Activated effector memory CD4-positive, alpha-beta T cell treated with anti-CD3 and anti-CD28 coated beads, Interleukin-2, amount 50 U/mL, for 16 hours (primary cell): ENCODE measurements at regions not wholly inside any gene's neighbourhood (a gene's known extent, or its start where the extent isn't known, plus 50 kb on each side); places are given as distances from the start of the nearest gene placed in this dataset.
"Not testable (repeated sequence)": the region's sequence is repeated elsewhere in the genome, so short reads cannot be mapped to it uniquely, and the experiment has no call there.

Experiments
- DNase-seq: peaks from one replicate; pipeline ENCODE4 v3.0.0-alpha.2; 2020

GRCh38 chr13:106087201-106087600 lies 448.3 kb downstream of the EFNB2 start:
- no peak for DNase-seq

DNA sequence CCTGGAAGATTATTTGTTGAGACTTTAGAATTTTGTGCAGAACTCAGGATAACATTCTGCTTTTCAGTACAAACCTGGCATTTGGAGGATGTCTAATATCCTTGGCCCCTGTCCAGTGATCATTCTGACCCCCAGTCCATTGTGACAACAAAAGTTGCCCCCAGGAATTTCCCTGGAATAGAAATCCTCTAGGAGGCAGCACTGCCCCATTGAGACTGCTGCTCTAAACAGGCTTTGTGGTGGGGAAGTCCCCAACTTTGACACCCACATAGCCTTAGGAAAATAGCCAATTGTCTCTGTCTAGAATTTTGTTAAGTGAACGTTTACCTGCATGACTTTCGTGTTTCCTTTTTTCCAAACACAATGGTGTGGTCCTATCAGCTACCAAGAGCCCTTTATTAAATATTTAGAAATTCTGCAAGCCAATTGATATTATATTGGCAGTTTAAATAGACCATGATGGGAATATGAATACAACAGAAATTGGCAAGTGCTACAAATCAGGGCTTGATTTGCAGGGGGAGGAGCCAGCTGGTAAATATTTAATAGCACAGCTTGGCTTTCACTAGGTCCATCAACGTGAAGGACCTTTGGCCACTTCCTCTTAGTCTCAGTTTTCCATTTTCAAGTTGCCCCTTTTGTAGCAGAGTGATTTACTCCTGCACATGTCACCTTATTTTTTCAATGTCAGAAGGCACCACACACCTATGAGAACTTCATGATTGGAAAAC lies 451.7 kb downstream of the EFNB2 start:
- DNase-seq: no peak

GRCh38 chr13:106081221-106081620 lies 454.2 kb downstream of the EFNB2 start:
- not testable (repeated sequence) for DNase-seq

- DNase-seq: no peak
Measured at GRCh38 chr13:106078191-106078590, 457.3 kb downstream of the EFNB2 start.

DNA sequence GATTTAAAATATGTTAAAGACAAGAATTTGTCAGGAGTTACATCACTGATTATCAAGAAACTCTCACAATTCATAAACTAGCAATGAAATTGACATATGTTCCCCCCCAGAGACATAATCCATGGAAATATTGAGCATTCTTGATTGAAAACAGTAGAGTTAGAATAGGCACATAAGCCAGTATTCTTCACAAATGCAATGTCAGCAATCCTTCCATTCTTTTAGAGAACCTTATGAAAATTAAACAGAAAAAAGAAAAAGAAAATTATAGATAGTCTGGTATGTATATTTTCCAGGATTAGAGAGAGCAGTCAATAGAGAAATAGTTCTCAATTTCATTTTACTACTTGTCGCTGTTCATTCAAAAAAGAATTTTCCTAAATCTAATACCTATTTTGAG lies 458.4 kb downstream of the EFNB2 start:
- DNase-seq: no peak

DNA sequence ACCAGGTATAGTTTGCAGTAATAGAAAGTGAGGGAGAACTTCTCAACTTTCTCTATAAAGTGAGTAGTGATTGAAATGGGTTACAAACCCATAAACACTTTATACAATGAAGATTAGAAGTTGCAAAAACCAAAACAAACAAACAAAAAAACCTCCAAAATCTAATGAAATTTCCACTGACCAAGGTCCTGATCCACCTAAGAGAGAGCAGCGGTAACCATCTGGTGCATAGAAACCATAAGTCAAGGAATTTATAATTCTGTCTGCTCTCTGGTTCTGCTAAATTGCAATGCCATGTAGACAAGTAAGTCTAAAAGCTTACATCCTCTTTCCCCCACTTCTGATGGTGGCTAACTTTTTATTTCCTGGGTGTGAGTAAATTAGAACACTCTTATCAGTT lies 463.4 kb downstream of the EFNB2 start:
- DNase-seq: no peak

DNA sequence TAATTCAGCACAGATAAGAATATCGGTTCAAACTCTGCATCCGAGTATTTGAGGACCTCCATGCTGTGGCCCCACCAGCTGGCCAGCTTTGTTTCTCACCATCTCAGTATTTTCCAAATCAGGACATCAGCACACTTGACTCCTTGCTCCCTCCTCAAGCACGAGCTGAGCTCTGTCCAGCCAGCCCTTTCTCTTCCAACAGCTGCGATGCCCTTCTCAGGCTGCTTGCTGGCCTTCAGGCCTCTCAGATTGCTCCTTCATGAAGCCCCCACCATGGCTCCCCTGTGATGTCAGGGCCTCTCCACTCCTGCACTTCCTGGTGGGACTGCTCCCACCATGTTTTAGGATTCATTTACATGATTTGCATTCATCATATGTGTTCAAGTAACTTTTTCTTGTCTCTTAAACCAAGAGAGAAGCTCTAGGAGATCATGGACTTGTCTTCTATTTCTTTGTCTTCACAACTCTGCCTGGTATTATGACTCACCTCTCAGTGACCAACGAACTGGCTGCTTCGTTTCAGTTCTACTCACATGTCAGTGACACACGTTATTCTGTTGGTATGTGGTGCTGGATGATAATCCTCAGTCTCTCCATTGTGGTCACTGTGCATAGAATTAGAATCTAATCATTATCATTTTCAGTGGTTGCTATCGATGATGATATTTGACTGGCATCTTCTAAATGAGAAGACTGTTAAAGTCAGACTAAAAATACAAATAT lies 471.7 kb downstream of the EFNB2 start:
- no peak for DNase-seq

DNA sequence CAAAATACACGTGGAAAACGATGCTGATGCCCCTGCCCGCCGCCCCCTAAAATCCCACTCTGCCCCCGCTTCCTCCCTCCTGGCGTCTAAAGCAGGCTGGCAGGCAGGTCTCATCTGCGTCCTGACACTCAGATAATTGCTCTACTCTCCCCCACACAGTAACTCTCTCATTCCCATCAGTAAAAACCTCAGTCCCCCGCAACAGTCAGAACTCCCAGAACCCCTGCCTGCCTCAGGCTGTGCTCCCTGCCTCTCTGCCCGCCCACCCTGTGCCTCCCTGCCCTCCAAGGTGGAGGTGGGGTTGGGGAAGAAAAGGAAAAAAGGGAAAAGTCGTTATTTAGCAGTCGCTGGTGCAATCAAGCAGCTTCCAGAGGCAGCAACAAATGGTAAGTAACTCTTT lies 473.7 kb downstream of the EFNB2 start:
- no peak for DNase-seq

DNA sequence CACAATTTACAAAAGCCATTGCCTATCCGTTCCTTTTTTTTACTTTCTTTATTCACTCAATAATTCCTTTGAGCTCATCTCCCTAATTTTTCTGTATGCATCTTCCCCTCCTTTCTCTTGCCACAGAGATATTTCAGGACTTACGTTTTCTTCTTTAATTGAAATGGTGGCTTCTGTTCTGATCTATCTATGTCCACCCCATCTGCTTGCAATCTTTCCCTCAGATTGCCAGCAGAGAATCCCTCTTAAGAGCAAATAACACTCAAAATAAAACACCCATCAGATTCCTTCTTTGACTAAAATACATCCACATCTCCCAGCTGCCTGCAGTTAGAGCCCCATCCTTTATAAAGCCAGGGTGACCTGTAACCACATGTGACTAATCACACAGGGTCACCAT lies 478.6 kb downstream of the EFNB2 start:
- DNase-seq: no peak

DNA sequence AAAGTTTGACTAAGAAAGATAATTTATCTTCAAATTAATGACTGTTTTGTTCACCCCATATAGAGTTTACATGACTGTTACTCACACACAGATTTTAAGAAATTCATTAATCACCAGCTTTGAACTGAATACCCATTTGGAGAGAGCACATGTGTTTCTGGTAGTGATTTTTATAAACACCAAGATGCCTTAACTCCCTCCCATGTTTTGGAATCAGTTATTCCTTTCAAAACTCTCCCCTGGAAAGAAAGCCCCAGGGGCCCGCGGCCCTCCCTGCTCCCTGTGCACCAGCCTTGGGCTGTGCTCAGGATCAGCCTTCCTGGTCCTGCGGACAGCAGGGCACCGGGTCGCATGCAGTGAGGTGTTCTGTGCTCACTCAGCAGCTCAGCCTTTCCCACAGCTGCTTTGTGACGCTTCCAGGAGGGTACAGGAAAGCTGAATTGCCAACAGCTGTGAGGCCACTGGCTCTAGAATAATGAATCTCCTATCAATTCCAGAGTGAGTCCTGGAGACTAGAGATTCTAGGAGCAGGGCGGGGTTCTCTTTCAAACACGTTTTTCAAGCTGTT lies 483.2 kb downstream of the EFNB2 start:
- DNase-seq: no peak

DNA sequence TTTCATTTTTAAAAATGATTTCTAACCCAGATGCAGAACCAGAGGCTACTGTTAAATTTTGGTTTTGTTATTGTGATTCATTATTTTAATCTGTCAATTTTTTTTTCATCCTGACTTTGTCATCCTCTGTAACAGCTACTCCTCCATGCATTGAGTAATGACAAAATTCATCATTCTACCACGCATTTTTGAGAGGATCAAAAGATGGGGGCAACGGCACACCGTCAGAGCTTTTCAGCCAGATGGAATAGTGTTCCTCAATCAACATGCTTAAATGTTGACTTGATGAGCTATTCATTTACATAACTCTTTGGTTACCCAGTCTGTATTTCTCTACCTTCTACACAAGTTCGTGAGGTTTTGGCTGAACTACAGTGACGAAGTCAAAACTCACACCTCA lies 486.3 kb downstream of the EFNB2 start:
- DNase-seq: no peak

- DNase-seq: no peak
Measured at GRCh38 chr13:106048386-106048785, 487.1 kb downstream of the EFNB2 start.

DNA sequence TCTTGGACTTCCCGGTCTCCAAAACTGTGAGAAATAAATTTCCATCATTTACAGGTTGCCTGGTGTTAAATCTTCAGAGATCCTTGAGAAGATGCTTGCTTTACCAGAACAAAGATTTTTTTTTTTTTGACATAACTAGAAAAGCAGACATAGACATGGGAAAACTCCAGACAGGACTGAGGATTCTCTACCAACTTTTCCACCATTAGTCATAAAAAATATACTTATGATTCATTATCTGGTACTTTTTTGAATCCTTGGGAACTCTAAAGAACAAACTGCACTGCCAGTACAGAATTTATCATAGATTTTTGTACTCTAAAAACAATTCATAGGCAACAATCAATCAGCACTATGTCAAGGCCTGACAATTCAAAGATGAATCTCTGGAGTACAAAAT lies 487.6 kb downstream of the EFNB2 start:
- no peak for DNase-seq

DNA sequence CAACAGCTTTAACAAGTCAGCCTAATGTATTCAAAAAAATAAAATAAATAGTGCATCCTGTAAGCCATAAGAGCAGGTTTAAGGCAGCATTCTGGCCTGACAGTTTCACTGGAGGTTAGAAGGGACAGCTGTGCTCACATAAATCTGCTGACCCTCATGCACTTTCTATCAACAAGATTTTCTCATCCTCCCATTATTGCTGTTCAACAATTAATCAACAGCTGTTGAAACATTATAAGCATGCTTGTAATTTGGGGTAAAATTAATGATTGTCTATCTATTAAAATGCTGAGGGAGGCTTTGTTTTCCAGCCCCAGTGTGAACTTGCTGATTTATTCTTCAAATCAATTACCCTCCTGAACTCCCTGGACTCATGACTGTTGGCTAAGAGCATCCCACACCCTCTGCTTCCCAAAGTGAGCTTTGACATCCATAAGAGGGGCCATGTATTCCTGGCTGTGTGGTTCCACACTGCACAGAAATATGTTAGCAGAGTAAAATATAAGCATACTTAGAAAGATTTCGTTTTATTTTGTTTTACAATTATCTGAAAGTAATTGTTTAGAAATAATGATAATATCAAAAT lies 492.4 kb downstream of the EFNB2 start:
- DNase-seq: no peak

DNA sequence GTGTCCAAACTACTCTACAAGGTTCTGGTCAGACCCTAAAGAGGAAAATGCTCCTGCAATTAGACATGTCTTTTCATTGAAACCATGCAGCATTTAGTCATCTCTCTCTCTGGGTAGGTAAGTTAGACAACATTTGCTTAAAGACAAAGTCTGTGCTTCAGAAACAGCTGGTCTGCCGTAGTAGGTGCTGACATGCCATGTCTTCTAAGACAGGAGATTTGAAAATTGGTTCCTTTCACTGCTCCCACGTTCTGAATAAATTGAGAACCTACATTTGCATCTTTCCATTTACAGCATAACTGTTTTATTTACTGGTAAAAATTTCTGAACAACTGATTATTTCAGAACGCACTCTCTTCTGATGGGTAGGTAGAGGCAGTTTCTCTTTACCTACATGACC lies 494.0 kb downstream of the EFNB2 start:
- no peak for DNase-seq

- no peak for DNase-seq
Measured at GRCh38 chr13:106038752-106039151, 496.7 kb downstream of the EFNB2 start.

DNA sequence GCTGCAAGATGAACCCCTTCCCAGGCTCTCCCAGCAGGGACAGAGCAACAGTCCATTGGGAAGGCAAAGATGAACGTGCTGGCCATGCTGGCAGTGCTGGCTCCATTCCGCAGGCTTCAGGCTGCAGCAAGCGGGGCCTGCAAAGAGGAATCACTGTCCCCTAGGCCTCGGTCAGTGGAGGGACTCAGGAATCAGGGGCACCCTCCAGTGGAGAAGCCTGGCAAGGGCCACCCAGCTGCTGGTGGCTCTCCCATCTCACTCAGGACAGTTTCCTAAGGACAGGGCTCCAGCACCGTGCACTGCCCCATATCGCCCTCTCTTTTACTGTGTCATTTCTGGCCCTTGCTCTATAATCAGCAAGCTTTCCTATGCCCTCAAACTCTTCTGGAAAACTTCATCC lies 498.6 kb downstream of the EFNB2 start:
- DNase-seq: no peak

GRCh38 chr13:106034201-106034600 lies 501.3 kb downstream of the EFNB2 start:
- no peak for DNase-seq

- no peak for DNase-seq
Measured at GRCh38 chr13:106033659-106034058, 501.8 kb downstream of the EFNB2 start.

GRCh38 chr13:106032441-106032840 lies 503.0 kb downstream of the EFNB2 start:
- no peak for DNase-seq

DNA sequence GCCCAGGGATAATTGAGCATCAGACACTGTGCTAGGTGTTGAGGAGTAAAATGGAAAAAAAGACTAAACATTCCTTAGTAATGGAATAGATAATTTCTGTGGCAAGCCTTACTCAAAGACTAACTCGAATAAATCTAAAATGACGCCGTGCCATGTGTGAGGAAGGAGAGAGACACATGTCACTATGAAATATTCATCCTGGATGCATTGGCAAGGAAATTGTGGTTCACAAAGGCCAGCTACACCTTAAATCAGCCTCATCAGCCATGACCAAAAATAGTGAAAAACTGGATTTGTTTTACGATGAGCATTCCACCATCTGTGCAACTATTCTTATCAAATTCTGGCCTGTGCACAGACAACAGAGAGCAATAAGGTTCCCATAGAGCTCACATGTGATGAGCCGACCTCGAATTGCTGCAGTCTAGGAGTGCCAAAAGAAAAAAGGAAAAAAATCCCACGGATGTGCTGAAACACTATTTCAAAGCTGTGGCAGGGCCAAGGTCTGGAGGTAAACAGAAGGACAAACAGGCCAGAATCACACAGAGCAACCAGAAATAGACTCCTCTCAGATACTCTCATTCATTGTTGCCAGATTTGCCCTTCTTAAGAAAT lies 505.7 kb downstream of the EFNB2 start:
- DNase-seq: no peak

DNA sequence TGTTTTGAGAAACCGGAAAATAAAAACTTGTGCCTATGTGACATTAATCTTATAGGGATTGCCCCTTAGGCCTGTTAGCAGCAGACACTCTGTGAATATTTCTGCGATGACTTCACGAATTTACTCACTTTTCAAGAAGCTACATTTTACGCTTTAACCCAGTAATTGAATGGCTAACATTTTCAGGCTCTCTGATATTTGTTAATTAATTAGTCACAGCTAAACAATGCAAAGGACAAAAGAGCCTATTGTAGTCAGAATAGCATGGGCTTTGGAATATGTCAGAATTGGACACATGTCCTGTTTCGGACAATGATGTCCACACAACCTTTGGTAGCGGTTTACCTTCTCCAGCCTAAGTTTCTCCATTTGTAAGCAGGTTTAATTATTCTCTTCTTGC lies 506.6 kb downstream of the EFNB2 start:
- no peak for DNase-seq

DNA sequence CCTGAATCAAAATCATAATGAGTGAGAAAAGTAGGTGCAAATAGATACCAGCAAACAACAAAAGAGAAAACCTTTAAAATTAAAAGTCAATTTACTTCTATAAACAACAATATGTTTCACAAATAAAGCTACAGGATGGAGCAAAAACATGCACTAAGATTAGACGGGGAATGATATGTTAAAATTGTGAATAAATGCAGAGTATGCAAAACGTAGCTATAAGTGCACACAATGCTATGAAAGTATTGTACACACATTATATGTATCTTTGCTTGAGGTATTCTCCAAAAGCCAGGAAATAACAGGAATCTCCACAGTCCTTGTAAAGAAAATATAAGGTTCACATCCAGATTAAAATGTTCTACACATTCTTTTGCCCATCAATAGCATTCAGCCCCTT lies 523.9 kb downstream of the EFNB2 start:
- no peak for DNase-seq

- no peak for DNase-seq
Measured at GRCh38 chr13:106010836-106011235, 524.6 kb downstream of the EFNB2 start.
